Caco-2 (cell line): ENCODE measurements at regions not wholly inside any gene's neighbourhood (a gene's known extent, or its start where the extent isn't known, plus 50 kb on each side); places are given as distances from the start of the nearest gene placed in this dataset.

ENCODE experiments used
- BruUV-seq: library from RNA; stranded (reverse); fragments of 400-500 nt; replicated peaks from 2 replicates; lab custom pipeline; 2021; lab: Mats Ljungman, UMichigan
- CTCF ChIA-PET: fragments of 300-600 bp; sonication (Branson Sonifier 250); formaldehyde crosslinking; loops from one replicate; lab custom pipeline; 2022; ENCODE audit warnings: antibody characterized with exemption; lab: Charles Lee
- POLR2A ChIA-PET: fragments of 300-600 bp; sonication (Branson Sonifier 250); formaldehyde crosslinking; loops from one replicate; lab custom pipeline; 2022; ENCODE audit warnings: antibody characterized with exemption; lab: Charles Lee
- DNase-seq, 2 experiments: peaks; one replicate each; pipeline versions ENCODE4 v3.0.0 to v3.0.0-alpha.2; 2020 to 2022
- H3K27me3 ChIP-seq: replicated peaks from 2 replicates; pipeline ENCODE4 v1.6.0; 2011; ENCODE audit warnings: low read length; ENCODE audit not compliant: control insufficient read depth, insufficient read depth
- H3K36me3 ChIP-seq: 2 replicates; pipeline ENCODE4 v1.5.1; 2011; ENCODE audit warnings: low read length; ENCODE audit not compliant: control insufficient read depth, insufficient read depth
- H3K4me1 ChIP-seq: fragments of 250-450 bp; sonication (Bioruptor Pico); 2 replicates; pipeline ENCODE4 v1.5.1; 2020; ENCODE audit warnings: mild to moderate bottlenecking
- H3K4me3 ChIP-seq: 2 replicates; pipeline ENCODE4 v1.5.1; 2011; ENCODE audit warnings: low read depth, mild to moderate bottlenecking, control low read depth, low read length
- H3K9me3 ChIP-seq: fragments of 250-450 bp; sonication (Bioruptor Pico); 2 replicates; pipeline ENCODE4 v1.5.1; 2020; ENCODE audit warnings: mild to moderate bottlenecking, moderate library complexity
- H3K27ac Mint-ChIP-seq: one replicate; pipeline ENCODE4 v1.8.0; 2022; ENCODE audit warnings: mixed read lengths; ENCODE audit not compliant: unreplicated experiment
- H3K27me3 Mint-ChIP-seq: one replicate; pipeline ENCODE4 v1.8.0; 2022; ENCODE audit warnings: mixed read lengths; ENCODE audit not compliant: insufficient read depth, unreplicated experiment
- H3K36me3 Mint-ChIP-seq: one replicate; pipeline ENCODE4 v1.8.0; 2022; ENCODE audit warnings: mild to moderate bottlenecking, mixed read lengths; ENCODE audit not compliant: insufficient read depth, unreplicated experiment
- H3K4me1 Mint-ChIP-seq: one replicate; pipeline ENCODE4 v1.8.0; 2022; ENCODE audit warnings: low read depth, mixed read lengths; ENCODE audit not compliant: unreplicated experiment
- H3K4me3 Mint-ChIP-seq: one replicate; pipeline ENCODE4 v1.8.0; 2022; ENCODE audit warnings: mild to moderate bottlenecking, moderate library complexity, mixed read lengths; ENCODE audit not compliant: unreplicated experiment
- H3K9me3 Mint-ChIP-seq: one replicate; pipeline ENCODE4 v1.8.0; 2022; ENCODE audit warnings: mixed read lengths; ENCODE audit not compliant: unreplicated experiment
- CTCF ChIP-seq, 2 experiments: fragments of 200-600 bp in 1 of 2; IDR thresholded peaks; 1 replicate in 1 of 2; 2 replicates in 1 of 2; pipeline versions ENCODE4 v1.5.1 to v1.8.0; 2011 to 2022; ENCODE audit warnings: antibody characterized with exemption in 1 of 2, control low read depth in 1 of 2, inconsistent platforms in 1 of 2, low read depth in 1 of 2, low read length in 1 of 2, mild to moderate bottlenecking in 1 of 2, moderate library complexity in 1 of 2; ENCODE audit not compliant: insufficient read depth in 1 of 2, severe bottlenecking in 1 of 2, unreplicated experiment in 1 of 2
- intact Hi-C: fragments of 100-400 bp; cut with micrococcal nuclease; formaldehyde crosslinking; loops from one replicate; pipeline ENCODE4 v1.10.0; 2022; ENCODE audit not compliant: unreplicated experiment

GRCh38 chr4:138945840-138946239 is 69.7 kb upstream of the NOCT start:
- Histone ChIP-seq H3K27me3 (no peaks in the 10 kb centered on the region), H3K4me1 (0 out of 2 replicates have a peak, but pooled peaks cover 5% of the 10 kb centered on the region), H3K9me3 (no peaks in the 10 kb centered on the region), H3K36me3 (no peaks in the 10 kb centered on the region), H3K4me3 (no peak overlapping the region)
- H3K36me3 Mint-ChIP-seq: no peaks in the 10 kb centered on the region
- intact Hi-C loops: no loop called here
- ChIA-PET POLR2A (no interaction called here), CTCF (no interaction called here)
- no peak for DNase-seq
- H3K27me3 Mint-ChIP-seq: no peaks in the 10 kb centered on the region
- H3K9me3 Mint-ChIP-seq: peaks cover 9% of the 10 kb centered on the region
- no peak for TF ChIP-seq CTCF (IDR thresholded peaks at IDR 0.05; ENCODE audit: insufficient read depth in 1 of 2, low read depth in 1 of 2, low read length in 1 of 2, severe bottlenecking in 1 of 2, unreplicated experiment in 1 of 2)
- H3K4me3 Mint-ChIP-seq: no peak overlapping the region
- no peak overlapping the region for H3K27ac Mint-ChIP-seq
- H3K4me1 Mint-ChIP-seq: peaks cover 26% of the 10 kb centered on the region
- no TSS peak for BruUV-seq

GRCh38 chr4:138945401-138945800 is 70.2 kb upstream of the NOCT start:
- peaks cover 26% of the 10 kb centered on the region for H3K4me1 Mint-ChIP-seq
- peaks cover 9% of the 10 kb centered on the region for H3K9me3 Mint-ChIP-seq
- H3K36me3 ChIP-seq: no peaks in the 10 kb centered on the region
- no peak overlapping the region for H3K27ac Mint-ChIP-seq
- no peak for TF ChIP-seq CTCF (IDR thresholded peaks at IDR 0.05; ENCODE audit: insufficient read depth in 1 of 2, low read depth in 1 of 2, low read length in 1 of 2, severe bottlenecking in 1 of 2, unreplicated experiment in 1 of 2)
- H3K27me3 ChIP-seq: no peaks in the 10 kb centered on the region
- no peaks in the 10 kb centered on the region for H3K9me3 ChIP-seq
- H3K4me3 ChIP-seq: no peak overlapping the region
- CTCF ChIA-PET: no interaction called here
- H3K4me3 Mint-ChIP-seq: no peak overlapping the region
- intact Hi-C loops: no loop called here
- H3K27me3 Mint-ChIP-seq: no peaks in the 10 kb centered on the region
- no peaks in the 10 kb centered on the region for H3K36me3 Mint-ChIP-seq
- H3K4me1 ChIP-seq: peaks cover 7% of the 10 kb centered on the region
- POLR2A ChIA-PET: no interaction called here
- no peak for DNase-seq
- no TSS peak for BruUV-seq

DNA sequence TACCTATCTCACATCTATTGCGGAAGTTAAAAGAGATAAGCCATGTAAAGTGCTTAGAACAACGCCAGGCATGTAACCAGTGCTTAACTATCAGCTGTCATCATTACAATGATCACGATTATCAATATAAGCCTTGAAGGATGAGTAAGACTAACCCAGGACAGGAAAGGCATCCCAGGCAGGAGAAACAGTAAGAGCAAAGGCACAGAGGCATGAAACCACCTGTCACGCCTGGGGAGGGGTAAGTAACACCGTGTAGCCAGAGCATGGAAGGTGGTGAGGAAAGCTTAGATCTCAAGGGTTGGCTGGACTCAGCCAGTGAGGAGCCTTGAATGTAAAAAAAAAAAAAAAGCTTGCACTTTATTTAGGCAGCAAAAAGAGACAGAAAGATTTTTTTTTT is 71.7 kb upstream of the NOCT start:
- no TSS peak for BruUV-seq
- Mint-ChIP-seq H3K4me3 (no peak overlapping the region), H3K4me1 (peaks cover 22% of the 10 kb centered on the region), H3K27me3 (no peaks in the 10 kb centered on the region), H3K9me3 (peaks cover 9% of the 10 kb centered on the region), H3K36me3 (no peaks in the 10 kb centered on the region), H3K27ac (no peak overlapping the region)
- DNase-seq: no peak
- ChIA-PET CTCF (no interaction called here), POLR2A (no interaction called here)
- intact Hi-C loops: no loop called here
- Histone ChIP-seq H3K27me3 (no peaks in the 10 kb centered on the region), H3K4me3 (no peak overlapping the region), H3K4me1 (peaks cover 20% of the 10 kb centered on the region), H3K9me3 (no peaks in the 10 kb centered on the region), H3K36me3 (no peaks in the 10 kb centered on the region)
- TF ChIP-seq CTCF (IDR thresholded peaks at IDR 0.05; ENCODE audit: insufficient read depth in 1 of 2, low read depth in 1 of 2, low read length in 1 of 2, severe bottlenecking in 1 of 2, unreplicated experiment in 1 of 2): no peak
